Nephron (organoid): ENCODE measurements at regions not wholly inside any gene's neighbourhood (a gene's known extent, or its start where the extent isn't known, plus 50 kb on each side); places are given as distances from the start of the nearest gene placed in this dataset.

Experiments used
- H3K27ac Mint-ChIP-seq, 3 experiments: 2 replicates each; pipeline ENCODE4 v1.8.0; 2020; ENCODE audit warnings: mixed read lengths in 3 of 3, mild to moderate bottlenecking in 2 of 3, moderate library complexity in 1 of 3
- H3K27me3 Mint-ChIP-seq: 2 replicates; pipeline ENCODE4 v1.8.0; 2021; ENCODE audit warnings: low read depth, mild to moderate bottlenecking, moderate library complexity, mixed read lengths
- H3K36me3 Mint-ChIP-seq: 2 replicates; pipeline ENCODE4 v1.8.0; 2020; ENCODE audit warnings: low read depth, mixed read lengths
- H3K4me1 Mint-ChIP-seq: 2 replicates; pipeline ENCODE4 v1.8.0; 2020; ENCODE audit warnings: mixed read lengths
- H3K4me3 Mint-ChIP-seq, 3 experiments: 2 replicates each; pipeline ENCODE4 v1.8.0; 2020; ENCODE audit warnings: mild to moderate bottlenecking in 3 of 3, mixed read lengths in 3 of 3, moderate library complexity in 2 of 3
- H3K9me3 Mint-ChIP-seq: 2 replicates; pipeline ENCODE4 v1.8.0; 2020; ENCODE audit warnings: mixed read lengths
- CTCF ChIP-seq, 3 experiments: fragments of 200-600 bp; sonication (generic); IDR thresholded peaks; one replicate each; pipeline ENCODE4 v1.5.0; 2021; ENCODE audit warnings: antibody characterized with exemption in 3 of 3; ENCODE audit not compliant: unreplicated experiment in 3 of 3

DNA sequence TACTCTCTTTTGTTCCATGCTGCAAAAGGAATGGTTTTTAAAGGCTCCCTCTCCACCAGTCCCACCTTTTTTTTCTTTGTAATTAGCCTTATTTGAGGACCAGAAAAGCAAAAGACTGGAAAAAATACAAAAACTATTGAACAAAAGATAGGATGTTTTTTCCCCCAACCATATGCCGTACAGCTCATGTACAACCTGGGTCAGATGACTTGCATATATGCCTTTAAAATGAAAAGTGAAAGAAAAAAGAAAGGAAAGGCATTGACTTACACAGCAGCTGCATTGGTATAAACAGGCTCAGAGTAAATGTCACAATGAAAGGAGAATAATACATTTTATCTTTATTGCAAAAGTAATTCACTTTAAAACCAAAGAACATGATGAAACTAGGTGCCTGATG is 69.5 kb upstream of the CMC1 start:
- Mint-ChIP-seq H3K4me1 (peaks cover 5% of the 10 kb centered on the region), H3K4me3 (no peak overlapping the region), H3K27ac (no peak overlapping the region), H3K36me3 (no peaks in the 10 kb centered on the region), H3K27me3 (no peaks in the 10 kb centered on the region), H3K9me3 (no peaks in the 10 kb centered on the region)
- no peak for TF ChIP-seq CTCF (IDR thresholded peaks at IDR 0.05; ENCODE audit: unreplicated experiment in 3 of 3)

DNA sequence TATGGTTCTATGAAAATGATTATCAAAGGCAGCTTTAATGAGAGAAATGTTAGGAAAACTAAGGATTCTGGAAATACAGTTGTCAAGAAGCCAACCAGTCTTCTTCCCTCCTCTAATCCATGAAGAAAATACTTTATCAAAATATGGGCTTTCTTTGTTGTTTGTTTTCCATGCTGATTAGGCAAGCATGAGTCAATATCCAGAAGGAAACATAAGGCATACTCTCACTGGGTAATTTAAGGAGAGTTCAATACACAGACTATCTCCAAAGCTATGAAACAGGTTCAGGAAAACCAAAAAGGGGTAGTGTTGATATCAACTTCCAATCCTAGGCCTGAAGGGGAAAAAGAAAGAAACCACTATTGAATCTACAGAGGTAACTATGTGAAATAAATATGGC is 68.7 kb upstream of the CMC1 start:
- Mint-ChIP-seq H3K4me3 (no peak overlapping the region), H3K27ac (no peak overlapping the region), H3K9me3 (no peaks in the 10 kb centered on the region), H3K27me3 (no peaks in the 10 kb centered on the region), H3K36me3 (no peaks in the 10 kb centered on the region), H3K4me1 (peaks cover 5% of the 10 kb centered on the region)
- TF ChIP-seq CTCF (IDR thresholded peaks at IDR 0.05; ENCODE audit: unreplicated experiment in 3 of 3) = no peak

GRCh38 chr3:28173836-28174235 is 67.6 kb upstream of the CMC1 start:
- H3K27ac Mint-ChIP-seq = peak overlapping the region; percentile 67 to 85 (median 80)
- peaks cover 5% of the 10 kb centered on the region for H3K4me1 Mint-ChIP-seq
- H3K4me3 Mint-ChIP-seq = no peak overlapping the region
- no peak for TF ChIP-seq CTCF (IDR thresholded peaks at IDR 0.05; ENCODE audit: unreplicated experiment in 3 of 3)
- H3K27me3 Mint-ChIP-seq = no peaks in the 10 kb centered on the region
- H3K9me3 Mint-ChIP-seq = no peaks in the 10 kb centered on the region
- H3K36me3 Mint-ChIP-seq = no peaks in the 10 kb centered on the region

- Mint-ChIP-seq H3K27ac (no peak overlapping the region), H3K27me3 (peaks cover 3% of the 10 kb centered on the region), H3K4me1 (no peaks in the 10 kb centered on the region), H3K36me3 (no peaks in the 10 kb centered on the region), H3K4me3 (no peak overlapping the region), H3K9me3 (peaks cover 4% of the 10 kb centered on the region)
- no peak for TF ChIP-seq CTCF (IDR thresholded peaks at IDR 0.05; ENCODE audit: unreplicated experiment in 3 of 3)
Observed at GRCh38 chr3:28186748-28187147, 54.7 kb upstream of the CMC1 start.

GRCh38 chr3:28188686-28189085 is 52.7 kb upstream of the CMC1 start:
- TF ChIP-seq CTCF (IDR thresholded peaks at IDR 0.05; ENCODE audit: unreplicated experiment in 3 of 3) = no peak
- Mint-ChIP-seq H3K4me1 (no peaks in the 10 kb centered on the region), H3K27ac (no peak overlapping the region), H3K4me3 (no peak overlapping the region), H3K9me3 (no peaks in the 10 kb centered on the region), H3K36me3 (no peaks in the 10 kb centered on the region), H3K27me3 (peaks cover 3% of the 10 kb centered on the region)

DNA sequence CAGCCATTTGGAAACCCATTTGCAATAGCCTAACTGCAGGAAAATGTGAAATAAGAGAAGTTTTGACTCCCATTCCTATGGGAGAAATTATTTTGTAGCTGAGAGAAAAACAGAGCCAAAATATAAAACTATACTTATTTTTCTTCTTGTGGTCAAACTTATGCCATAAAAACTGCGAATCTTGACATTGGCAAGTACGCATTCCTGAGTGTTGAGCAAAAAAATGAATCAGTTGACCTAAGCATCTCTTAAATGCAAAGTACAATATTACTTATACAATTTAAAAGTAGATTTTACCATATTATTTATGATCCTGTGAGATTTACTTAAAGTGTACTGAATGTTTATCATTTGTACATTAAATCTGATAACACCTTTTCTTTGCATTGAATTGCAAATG is 50.1 kb upstream of the CMC1 start:
- TF ChIP-seq CTCF (IDR thresholded peaks at IDR 0.05; ENCODE audit: unreplicated experiment in 3 of 3) = no peak
- no peaks in the 10 kb centered on the region for H3K9me3 Mint-ChIP-seq
- H3K27ac Mint-ChIP-seq = no peak overlapping the region
- H3K4me3 Mint-ChIP-seq = no peak overlapping the region
- H3K4me1 Mint-ChIP-seq = no peaks in the 10 kb centered on the region
- H3K36me3 Mint-ChIP-seq = no peaks in the 10 kb centered on the region
- H3K27me3 Mint-ChIP-seq = peaks cover 3% of the 10 kb centered on the region
